ENCODE measurements at regions not wholly inside any gene's neighbourhood (a gene's known extent, or its start where the extent isn't known, plus 50 kb on each side); places are given as distances from the start of the nearest gene placed in this dataset.
"Not testable (repeated sequence)": the region's sequence is repeated elsewhere in the genome, so short reads cannot be mapped to it uniquely, and the experiment has no call there.

GRCh38 chr13:39803156-39803555, 147.7 kb downstream of the COG6 start:
- no peak for DNase-seq (ENCODE audit: low read depth)

- DNase-seq (ENCODE audit: low read depth) = no peak
Observed at GRCh38 chr13:39803851-39804250, 148.4 kb downstream of the COG6 start.

GRCh38 chr13:39804332-39805210, 149.1 kb downstream of the COG6 start:
- DNase-seq (ENCODE audit: low read depth) = no peak

GRCh38 chr13:39809466-39809865, 154.0 kb downstream of the COG6 start:
- no peak for DNase-seq (ENCODE audit: low read depth)

GRCh38 chr13:39810091-39810877, 154.8 kb downstream of the COG6 start:
- DNase-seq (ENCODE audit: low read depth) = no peak

- DNase-seq (ENCODE audit: low read depth) = no peak
Observed at GRCh38 chr13:39811051-39811450, 155.6 kb downstream of the COG6 start.

GRCh38 chr13:39811696-39812095, 156.2 kb downstream of the COG6 start:
- no peak for DNase-seq (ENCODE audit: low read depth)

- DNase-seq (ENCODE audit: low read depth) = no peak
Observed at GRCh38 chr13:39815345-39816111, 160.1 kb downstream of the COG6 start.

- no peak for DNase-seq (ENCODE audit: low read depth)
Observed at GRCh38 chr13:39816936-39817335, 161.5 kb downstream of the COG6 start.

- DNase-seq (ENCODE audit: low read depth) = no peak
Observed at GRCh38 chr13:39818953-39819352, 163.5 kb downstream of the COG6 start.

- DNase-seq (ENCODE audit: low read depth) = no peak
Observed at GRCh38 chr13:39820606-39821005, 165.1 kb downstream of the COG6 start.

- no peak for DNase-seq (ENCODE audit: low read depth)
Observed at GRCh38 chr13:39821977-39822376, 166.5 kb downstream of the COG6 start.

- no peak for DNase-seq (ENCODE audit: low read depth)
Observed at GRCh38 chr13:39822437-39822836, 167.0 kb downstream of the COG6 start.

GRCh38 chr13:39823063-39823713, 167.7 kb downstream of the COG6 start:
- no peak for DNase-seq (ENCODE audit: low read depth)

GRCh38 chr13:39825886-39826285, 170.4 kb downstream of the COG6 start:
- no peak for DNase-seq (ENCODE audit: low read depth)

GRCh38 chr13:39835253-39835652, 179.8 kb downstream of the COG6 start:
- no peak for DNase-seq (ENCODE audit: low read depth)

GRCh38 chr13:39836038-39836437, 180.6 kb downstream of the COG6 start:
- DNase-seq (ENCODE audit: low read depth) = no peak

GRCh38 chr13:39837866-39838265, 182.4 kb downstream of the COG6 start:
- DNase-seq (ENCODE audit: low read depth) = not testable (repeated sequence)

- DNase-seq (ENCODE audit: low read depth) = peak; percentile 48
Observed at GRCh38 chr13:39840201-39840600, 184.7 kb downstream of the COG6 start.

- DNase-seq (ENCODE audit: low read depth) = no peak
Observed at GRCh38 chr13:39847336-39847735, 191.9 kb downstream of the COG6 start.

GRCh38 chr13:39855236-39855635, 199.8 kb downstream of the COG6 start:
- DNase-seq (ENCODE audit: low read depth) = no peak

Measured in HT1080 (cell line).